MM.1S (cell line): ENCODE measurements at regions not wholly inside any gene's neighbourhood (a gene's known extent, or its start where the extent isn't known, plus 50 kb on each side); places are given as distances from the start of the nearest gene placed in this dataset.
A peak's percentile ranks its signal among the peaks of the same experiment; 100 is the strongest.

ENCODE experiments used
- DNase-seq: peaks from one replicate; pipeline ENCODE4 v3.0.0-alpha.2; 2015
- H2AFZ ChIP-seq: fragments of 300-600 bp; sonication (generic); 2 replicates; pipeline ENCODE4 v1.6.0; 2016; ENCODE audit warnings: antibody characterized with exemption, low read length
- H3F3A ChIP-seq: fragments of 300-600 bp; sonication (generic); 2 replicates; pipeline ENCODE4 v1.6.1; 2016; ENCODE audit warnings: mild to moderate bottlenecking, antibody characterized with exemption, low read length, moderate library complexity, mixed read lengths; ENCODE audit not compliant: insufficient read depth
- H3K27ac ChIP-seq: fragments of 300-600 bp; sonication (generic); 2 replicates; pipeline ENCODE4 v1.5.1; 2016; ENCODE audit warnings: mild to moderate bottlenecking, low read length
- H3K27me3 ChIP-seq: fragments of 300-600 bp; sonication (generic); replicated peaks from 2 replicates; pipeline ENCODE4 v1.6.0; 2016; ENCODE audit warnings: low read length; ENCODE audit not compliant: insufficient read depth
- H3K36me3 ChIP-seq: fragments of 300-600 bp; sonication (generic); replicated peaks from 2 replicates; pipeline ENCODE4 v1.6.1; 2016; ENCODE audit warnings: mild to moderate bottlenecking, low read length, mixed read lengths; ENCODE audit not compliant: insufficient read depth
- H3K4me1 ChIP-seq: fragments of 300-600 bp; sonication (generic); 2 replicates; pipeline ENCODE4 v1.6.1; 2016; ENCODE audit warnings: low read length, mixed read lengths
- H3K4me2 ChIP-seq: fragments of 300-600 bp; sonication (generic); 2 replicates; pipeline ENCODE4 v1.6.0; 2016; ENCODE audit warnings: low read depth, low read length
- H3K4me3 ChIP-seq: fragments of 300-600 bp; sonication (generic); 2 replicates; pipeline ENCODE4 v1.5.1; 2016; ENCODE audit warnings: low read length, mixed read lengths
- H3K79me2 ChIP-seq: fragments of 300-600 bp; sonication (generic); 2 replicates; pipeline ENCODE4 v1.6.1; 2016; ENCODE audit warnings: mixed run types, low read length, mixed read lengths
- H3K9ac ChIP-seq: fragments of 300-600 bp; sonication (generic); 2 replicates; pipeline ENCODE4 v1.6.1; 2016; ENCODE audit warnings: low read length, mixed read lengths
- H3K9me2 ChIP-seq: fragments of 300-600 bp; sonication (generic); replicated peaks from 2 replicates; pipeline ENCODE4 v1.6.1; 2016; ENCODE audit warnings: mild to moderate bottlenecking, low read length, mixed read lengths; ENCODE audit not compliant: insufficient read depth
- H3K9me3 ChIP-seq: fragments of 300-600 bp; sonication (generic); replicated peaks from 2 replicates; pipeline ENCODE4 v1.6.1; 2016; ENCODE audit warnings: mild to moderate bottlenecking, low read length, mixed read lengths; ENCODE audit not compliant: insufficient read depth
- H4K20me1 ChIP-seq: fragments of 300-600 bp; sonication (generic); 2 replicates; pipeline ENCODE4 v1.6.1; 2016; ENCODE audit warnings: mild to moderate bottlenecking, low read length, moderate library complexity, mixed read lengths; ENCODE audit not compliant: insufficient read depth
- CTCF ChIP-seq: fragments of 300-600 bp; sonication (generic); IDR thresholded peaks from 2 replicates; pipeline ENCODE4 v1.5.1; 2016; ENCODE audit warnings: antibody characterized with exemption, low read length, mixed read lengths
- EZH2 ChIP-seq: fragments of 300-600 bp; sonication (generic); optimal IDR thresholded peaks from 2 replicates; pipeline ENCODE3; 2017; ENCODE audit warnings: low read depth, mild to moderate bottlenecking, antibody characterized with exemption, low read length, mixed read lengths
- EZH2phosphoT487 ChIP-seq: fragments of 300-600 bp; sonication (generic); IDR thresholded peaks from 2 replicates; pipeline ENCODE4 v1.6.1; 2018; ENCODE audit warnings: antibody characterized with exemption, low read length

GRCh38 chr10:123557366-123558108, 108.6 kb upstream of the GPR26 start:
- 0 out of 2 replicates have a peak, but pooled peaks cover 5% of the 10 kb centered on the region for H3K4me1 ChIP-seq
- H3K9me3 ChIP-seq: no peaks in the 10 kb centered on the region
- no peak overlapping the region for H2AFZ ChIP-seq
- no peaks in the 10 kb centered on the region for H3F3A ChIP-seq
- TF ChIP-seq CTCF: no peak
- no peak for TF ChIP-seq EZH2phosphoT487
- TF ChIP-seq EZH2: no peak
- H3K4me3 ChIP-seq: no peak overlapping the region
- no peak overlapping the region for H3K27ac ChIP-seq
- no peaks in the 10 kb centered on the region for H4K20me1 ChIP-seq
- H3K36me3 ChIP-seq: no peaks in the 10 kb centered on the region
- no peaks in the 10 kb centered on the region for H3K9me2 ChIP-seq
- H3K27me3 ChIP-seq: no peaks in the 10 kb centered on the region
- H3K9ac ChIP-seq: no peak overlapping the region
- no peak for DNase-seq
- no peaks in the 10 kb centered on the region for H3K79me2 ChIP-seq
- no peak overlapping the region for H3K4me2 ChIP-seq

- H3F3A ChIP-seq: no peaks in the 10 kb centered on the region
- DNase-seq: no peak
These were observed 107.5 kb upstream of the GPR26 start for GRCh38 chr10:123558651-123559050.

GRCh38 chr10:123559066-123559822, 106.9 kb upstream of the GPR26 start:
- H3K4me2 ChIP-seq: peak overlapping the region; percentile 44; the same call in 1 of the 2 replicates
- peak overlapping the region; percentile 59 for H2AFZ ChIP-seq
- no peaks in the 10 kb centered on the region for H3K27me3 ChIP-seq

More at GRCh38 chr10:123558651-123559050, 107.5 kb upstream of the GPR26 start:
- TF ChIP-seq EZH2: no peak
- no peaks in the 10 kb centered on the region for H3K9me2 ChIP-seq
- H3K4me3 ChIP-seq: no peak overlapping the region
- H3K4me1 ChIP-seq: 0 out of 2 replicates have a peak, but pooled peaks cover 2% of the 10 kb centered on the region
- no peak overlapping the region for H3K27ac ChIP-seq
- no peaks in the 10 kb centered on the region for H4K20me1 ChIP-seq
- no peaks in the 10 kb centered on the region for H3K36me3 ChIP-seq
- H3K79me2 ChIP-seq: no peaks in the 10 kb centered on the region
- no peak overlapping the region for H3K9ac ChIP-seq
- no peaks in the 10 kb centered on the region for H3K27me3 ChIP-seq
- no peak overlapping the region for H3K4me2 ChIP-seq
- no peaks in the 10 kb centered on the region for H3K9me3 ChIP-seq
- H2AFZ ChIP-seq: peak overlapping the region; percentile 59; the same call in 1 of the 2 replicates

More at GRCh38 chr10:123559066-123559822, 106.9 kb upstream of the GPR26 start:
- peak; percentile 97 for TF ChIP-seq CTCF
- no peak for TF ChIP-seq EZH2
- peak; percentile 54 for DNase-seq
- Histone ChIP-seq H3K27ac (no peak overlapping the region), H3K9ac (no peak overlapping the region), H4K20me1 (no peaks in the 10 kb centered on the region), H3K36me3 (no peaks in the 10 kb centered on the region), H3K4me3 (no peak overlapping the region), H3F3A (no peaks in the 10 kb centered on the region), H3K9me2 (no peaks in the 10 kb centered on the region), H3K9me3 (no peaks in the 10 kb centered on the region), H3K79me2 (no peaks in the 10 kb centered on the region), H3K4me1 (no peaks in the 10 kb centered on the region)
